ENCODE measurements at regions not wholly inside any gene's neighbourhood (a gene's known extent, or its start where the extent isn't known, plus 50 kb on each side); places are given as distances from the start of the nearest gene placed in this dataset.

DNA sequence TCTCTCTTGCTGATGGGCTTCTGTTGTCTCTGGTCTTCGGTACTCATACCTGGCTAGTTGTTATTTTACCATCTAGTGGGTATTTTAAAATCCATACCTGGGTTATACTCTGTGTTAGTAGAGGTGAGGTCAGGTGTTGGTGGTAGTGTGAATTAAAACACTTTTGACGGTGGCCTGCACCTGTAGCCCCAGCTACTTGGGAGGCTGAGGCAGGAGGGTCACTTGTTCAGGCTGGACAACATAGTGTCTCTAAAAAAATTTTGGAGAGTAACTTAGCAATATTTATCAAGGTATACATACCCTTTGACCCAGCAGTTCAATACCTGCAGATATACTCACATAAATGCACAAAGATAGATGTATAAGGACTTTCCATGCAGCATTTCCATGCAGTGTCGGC lies 55.4 kb downstream of the GSX1 start:
- FAIRE-seq, result no peak

DNA sequence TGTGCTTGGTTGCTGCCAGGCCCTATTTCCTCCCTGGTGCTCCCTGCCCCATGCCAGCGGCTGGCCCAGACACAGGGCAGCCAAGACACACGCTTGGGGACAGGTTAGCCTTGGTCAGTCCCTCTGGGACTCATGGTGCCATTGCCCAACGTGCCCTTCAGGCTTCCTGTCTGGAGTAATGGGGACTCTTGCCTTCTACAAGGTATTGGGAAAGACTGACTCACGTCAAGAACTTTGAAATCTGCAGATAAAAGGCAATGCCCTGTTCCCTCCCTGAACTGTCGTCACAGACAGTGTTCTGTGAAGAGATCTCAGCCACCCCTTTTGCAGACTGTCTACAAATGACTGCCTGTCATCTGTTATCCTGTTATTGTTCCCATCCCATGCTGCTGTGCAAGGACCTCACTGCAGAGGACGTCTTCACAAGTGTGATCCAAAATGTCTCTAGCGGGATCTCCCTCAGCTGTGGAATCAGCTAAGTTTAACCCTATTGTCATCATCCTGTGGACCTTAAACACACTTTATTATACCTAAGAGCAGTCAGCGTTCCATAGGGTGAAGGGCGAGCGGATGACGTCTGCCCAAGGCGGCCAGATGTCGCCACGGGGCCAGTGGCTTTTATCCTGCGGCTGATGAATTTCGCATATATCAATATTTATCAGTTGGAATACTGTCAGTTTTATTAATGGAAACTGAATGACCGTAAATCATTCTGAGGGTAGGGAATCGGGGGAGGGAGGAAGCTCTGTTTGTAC lies 59.0 kb downstream of the GSX1 start:
- FAIRE-seq, result no peak

DNA sequence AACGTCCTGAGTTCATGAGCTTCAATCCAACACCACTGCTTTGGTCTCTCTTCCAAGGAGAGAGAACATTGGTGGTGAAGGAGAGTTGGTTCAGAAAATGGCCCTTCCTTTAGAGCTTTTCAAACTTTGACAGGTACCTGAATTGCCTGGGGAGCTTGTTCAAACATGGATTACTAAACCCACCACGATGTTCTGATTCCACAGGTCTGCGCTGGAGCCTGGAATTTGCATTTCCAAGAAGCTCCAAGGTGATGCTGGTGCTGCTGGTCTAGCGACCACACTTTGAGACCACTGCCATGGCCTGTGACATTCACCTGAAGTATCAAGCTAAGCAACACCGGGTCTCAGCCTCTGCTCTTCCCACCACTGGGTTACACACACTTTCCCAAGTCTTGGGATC lies 60.2 kb downstream of the GSX1 start:
- FAIRE-seq, result no peak

GRCh38 chr13:27853335-27853734 lies 61.1 kb downstream of the GSX1 start:
- no peak for FAIRE-seq

DNA sequence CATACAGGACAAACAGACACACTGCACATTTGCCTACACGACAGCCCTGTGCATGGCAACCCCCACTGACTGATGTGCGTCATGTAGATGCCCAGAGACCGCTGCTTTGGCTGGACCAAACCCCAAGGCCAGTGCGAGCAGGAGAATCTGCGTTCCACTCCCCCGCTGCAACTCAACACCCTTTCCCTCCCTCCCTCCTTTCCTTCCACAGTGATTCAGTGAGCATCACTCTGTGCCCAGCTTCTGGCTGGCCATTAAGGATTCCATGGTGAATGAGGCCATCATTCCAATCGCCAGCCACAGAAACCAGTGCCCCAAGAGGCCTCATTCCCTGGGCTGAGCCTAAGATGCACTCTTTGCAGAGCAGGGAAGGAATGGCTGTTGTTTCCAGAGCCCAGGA lies 61.6 kb downstream of the GSX1 start:
- no peak for FAIRE-seq

GRCh38 chr13:27854606-27855005 lies 62.3 kb downstream of the GSX1 start:
- FAIRE-seq, result no peak

DNA sequence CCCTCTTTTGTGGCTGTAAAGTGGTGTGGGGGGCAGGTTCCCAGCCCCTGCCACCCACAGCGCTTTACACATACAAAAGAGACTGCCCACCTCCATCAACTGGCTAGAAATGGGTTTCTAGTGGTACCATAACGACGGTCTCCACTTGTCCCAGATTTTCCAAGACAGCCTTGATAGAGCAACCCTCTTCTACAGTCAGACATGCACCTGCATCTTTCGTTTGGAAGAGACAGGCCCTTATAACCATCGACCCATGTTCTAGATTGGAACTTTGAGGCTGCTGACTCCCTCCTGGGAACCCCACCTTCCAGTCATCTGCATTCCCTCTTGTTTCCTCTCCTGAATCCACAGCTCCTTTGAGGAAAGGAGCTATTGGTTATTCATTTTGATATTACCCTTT lies 63.1 kb downstream of the GSX1 start:
- no peak for FAIRE-seq

GRCh38 chr13:27857282-27857681 lies 62.5 kb upstream of the PDX1 start:
- FAIRE-seq, result no peak

DNA sequence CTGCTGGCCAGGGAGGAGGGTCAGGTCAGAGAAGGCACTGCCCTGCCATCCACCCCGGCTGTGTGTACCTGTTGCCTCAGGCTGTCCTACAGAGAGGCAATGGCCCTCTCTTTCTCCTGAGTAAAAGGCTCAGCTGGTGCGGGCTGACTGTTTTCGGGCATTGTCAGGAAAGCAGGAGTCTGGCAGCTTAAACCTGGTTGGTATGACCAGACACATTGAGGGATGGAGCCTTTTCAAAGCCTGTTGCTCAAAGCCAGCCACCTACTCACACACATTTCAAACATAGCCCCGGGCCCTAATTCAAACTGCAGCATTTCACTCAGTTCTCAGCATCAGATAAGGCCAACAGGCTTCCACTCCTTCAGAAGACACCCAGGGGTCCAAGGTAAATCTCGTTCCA lies 61.8 kb upstream of the PDX1 start:
- FAIRE-seq, result no peak

DNA sequence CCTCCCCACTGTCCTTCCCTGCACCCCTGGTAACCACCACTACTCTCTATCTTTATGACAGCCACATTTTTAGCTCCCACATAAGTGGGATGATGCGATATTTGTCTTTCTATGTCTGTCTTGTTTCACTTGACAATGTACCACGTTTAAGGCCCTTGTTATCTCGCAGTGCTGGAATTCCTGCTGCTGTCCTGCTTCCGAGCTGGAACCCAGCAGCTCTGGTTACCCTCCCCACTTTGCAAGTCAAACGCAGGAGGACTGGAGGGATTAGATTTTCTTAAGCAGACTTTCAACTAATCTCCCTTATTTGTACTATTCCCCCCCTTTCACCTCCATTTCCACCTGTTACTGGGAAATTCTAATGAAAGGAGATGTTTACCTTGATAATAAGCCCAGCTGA lies 59.1 kb upstream of the PDX1 start:
- FAIRE-seq, result no peak

DNA sequence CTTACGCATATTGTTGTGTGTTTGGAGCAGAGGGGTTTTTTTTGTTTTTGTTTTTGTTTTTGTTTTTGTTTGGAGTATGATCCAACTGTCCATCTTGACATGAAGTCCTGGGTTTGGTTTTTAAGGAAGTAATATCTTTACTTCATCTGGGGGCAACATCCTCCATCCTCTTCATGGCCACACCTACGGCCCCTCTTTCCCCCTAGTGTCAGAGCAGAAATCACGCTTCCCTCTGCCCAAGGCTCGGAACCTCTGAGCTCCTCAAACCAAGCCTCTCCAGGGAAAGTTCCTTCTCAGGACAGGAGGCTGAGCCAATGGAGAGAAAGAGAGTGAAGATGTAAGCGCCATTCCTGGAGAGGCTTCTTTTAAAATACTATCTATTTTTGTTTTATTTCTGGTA lies 58.6 kb upstream of the PDX1 start:
- no peak for FAIRE-seq

GRCh38 chr13:27868641-27869435 lies 51.0 kb upstream of the PDX1 start:
- FAIRE-seq, result peak; percentile 78

DNA sequence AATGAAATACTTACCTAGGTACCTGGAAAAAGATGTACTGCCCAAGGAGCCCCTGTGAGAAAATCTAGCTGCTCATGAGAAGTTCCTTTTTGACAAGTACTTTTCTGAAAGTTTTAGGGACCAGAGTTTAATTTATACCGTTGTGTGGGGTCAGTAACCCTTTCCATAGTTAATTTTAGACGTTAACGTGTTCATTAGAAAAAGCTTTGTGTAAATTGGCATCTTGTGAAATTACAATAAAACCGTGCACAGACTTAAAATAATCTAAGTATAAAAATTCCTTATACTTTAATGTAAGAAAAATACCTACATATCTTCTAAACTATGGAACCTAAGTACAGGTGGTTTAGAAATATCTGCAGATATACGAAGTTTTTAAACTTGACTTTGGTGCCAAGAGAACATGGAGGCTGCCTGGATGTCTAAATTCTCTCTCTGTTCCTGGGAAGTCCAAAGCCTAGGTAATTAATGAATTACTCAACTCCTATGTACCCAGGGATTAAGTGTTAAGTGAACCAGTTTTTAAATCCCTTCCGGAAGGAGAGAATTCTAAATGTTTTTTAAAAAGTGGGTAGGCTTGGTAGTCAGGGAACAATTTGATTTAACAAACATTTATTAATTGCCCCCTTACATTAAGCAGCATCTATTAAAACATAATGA lies 50.2 kb upstream of the PDX1 start:
- FAIRE-seq, result no peak
